ENCODE measurements at regions not wholly inside any gene's neighbourhood (a gene's known extent, or its start where the extent isn't known, plus 50 kb on each side); places are given as distances from the start of the nearest gene placed in this dataset.

DNA sequence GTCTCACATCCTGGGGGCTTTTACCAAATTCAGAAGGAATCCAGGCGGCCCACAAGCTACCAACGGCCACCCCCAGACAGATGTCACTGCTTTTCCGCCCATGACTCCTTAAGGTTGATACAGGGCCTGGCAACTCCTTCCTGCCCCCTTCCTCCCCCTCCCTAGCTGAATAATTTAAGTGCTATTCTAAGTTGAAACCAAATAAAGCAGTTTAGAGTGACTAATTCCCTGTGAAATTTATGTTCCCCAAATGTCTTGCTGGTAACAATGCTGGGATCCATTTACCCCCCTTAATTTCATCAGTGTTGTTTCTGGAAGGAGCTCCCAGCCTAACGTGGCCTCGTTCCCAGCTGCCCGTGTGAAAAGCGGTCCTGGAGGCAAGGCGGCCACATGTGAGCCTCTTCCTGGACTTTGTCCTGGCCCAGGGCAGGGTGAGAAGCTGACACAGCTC is 109.6 kb downstream of the TMEM130 start:
- no peaks in the 10 kb centered on the region for H3K27me3 ChIP-seq (replicated peaks; ENCODE audit: insufficient read depth, low read length)
- H3K9ac ChIP-seq (ENCODE audit: low read length), result no peak overlapping the region
- no peak overlapping the region for H2AFZ ChIP-seq (ENCODE audit: low read length)
- no peaks in the 10 kb centered on the region for H3K4me1 ChIP-seq (ENCODE audit: low read length)
- H4K20me1 ChIP-seq (ENCODE audit: insufficient read depth, low read length), result no peaks in the 10 kb centered on the region
- H3K27ac ChIP-seq (ENCODE audit: low read length), result no peak overlapping the region
- H3K9me3 ChIP-seq (replicated peaks; ENCODE audit: insufficient read depth, low read length), result no peaks in the 10 kb centered on the region
- no peak for DNase-seq
- H3F3A ChIP-seq (ENCODE audit: insufficient read depth, low read length), result no peaks in the 10 kb centered on the region
- H3K79me2 ChIP-seq (ENCODE audit: low read length), result no peaks in the 10 kb centered on the region
- no peak overlapping the region for H3K4me2 ChIP-seq (ENCODE audit: low read depth, low read length)
- no peaks in the 10 kb centered on the region for H3K9me2 ChIP-seq (replicated peaks; ENCODE audit: insufficient read depth, low read length)
- TF ChIP-seq CTCF (IDR thresholded peaks at IDR 0.05; ENCODE audit: low read length) (no peak), EZH2phosphoT487 (IDR thresholded peaks at IDR 0.05; ENCODE audit: low read length) (no peak), EZH2 (optimal IDR thresholded peaks at IDR 0.05; ENCODE audit: low read depth, low read length) (no peak)
- H3K4me3 ChIP-seq (ENCODE audit: low read length), result no peak overlapping the region
- H3K36me3 ChIP-seq (replicated peaks; ENCODE audit: insufficient read depth, low read length), result no peaks in the 10 kb centered on the region

DNA sequence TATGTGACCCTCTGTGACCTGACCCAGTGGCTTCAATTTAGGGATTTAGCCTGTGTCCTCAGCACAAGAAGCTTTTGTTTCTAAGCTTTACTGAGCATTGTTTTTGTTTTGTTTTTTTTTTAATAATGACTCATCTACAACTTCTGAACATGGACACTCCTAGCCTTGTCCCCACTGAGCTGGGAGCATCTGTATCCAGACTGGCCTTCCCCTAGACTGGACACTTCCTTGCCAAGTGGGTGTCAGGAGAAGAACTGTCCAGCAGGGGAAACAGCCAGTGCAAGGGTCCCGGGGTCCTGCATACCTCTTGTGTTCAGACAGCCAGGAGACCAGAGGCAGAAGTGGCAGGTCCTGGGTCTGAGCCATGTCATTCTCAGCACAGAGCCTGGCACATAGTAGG is 108.6 kb downstream of the TMEM130 start:
- TF ChIP-seq EZH2phosphoT487 (IDR thresholded peaks at IDR 0.05; ENCODE audit: low read length) (no peak), CTCF (IDR thresholded peaks at IDR 0.05; ENCODE audit: low read length) (no peak), EZH2 (optimal IDR thresholded peaks at IDR 0.05; ENCODE audit: low read depth, low read length) (no peak)
- no peak overlapping the region for H3K4me2 ChIP-seq (ENCODE audit: low read depth, low read length)
- H4K20me1 ChIP-seq (ENCODE audit: insufficient read depth, low read length), result no peaks in the 10 kb centered on the region
- H2AFZ ChIP-seq (ENCODE audit: low read length), result no peak overlapping the region
- no peak overlapping the region for H3K27ac ChIP-seq (ENCODE audit: low read length)
- no peaks in the 10 kb centered on the region for H3K9me3 ChIP-seq (replicated peaks; ENCODE audit: insufficient read depth, low read length)
- no peaks in the 10 kb centered on the region for H3K79me2 ChIP-seq (ENCODE audit: low read length)
- H3K4me3 ChIP-seq (ENCODE audit: low read length), result no peak overlapping the region
- H3K9me2 ChIP-seq (replicated peaks; ENCODE audit: insufficient read depth, low read length), result no peaks in the 10 kb centered on the region
- H3K9ac ChIP-seq (ENCODE audit: low read length), result no peak overlapping the region
- H3K36me3 ChIP-seq (replicated peaks; ENCODE audit: insufficient read depth, low read length), result no peaks in the 10 kb centered on the region
- DNase-seq, result no peak
- no peaks in the 10 kb centered on the region for H3K4me1 ChIP-seq (ENCODE audit: low read length)
- H3K27me3 ChIP-seq (replicated peaks; ENCODE audit: insufficient read depth, low read length), result no peaks in the 10 kb centered on the region
- H3F3A ChIP-seq (ENCODE audit: insufficient read depth, low read length), result no peaks in the 10 kb centered on the region

DNA sequence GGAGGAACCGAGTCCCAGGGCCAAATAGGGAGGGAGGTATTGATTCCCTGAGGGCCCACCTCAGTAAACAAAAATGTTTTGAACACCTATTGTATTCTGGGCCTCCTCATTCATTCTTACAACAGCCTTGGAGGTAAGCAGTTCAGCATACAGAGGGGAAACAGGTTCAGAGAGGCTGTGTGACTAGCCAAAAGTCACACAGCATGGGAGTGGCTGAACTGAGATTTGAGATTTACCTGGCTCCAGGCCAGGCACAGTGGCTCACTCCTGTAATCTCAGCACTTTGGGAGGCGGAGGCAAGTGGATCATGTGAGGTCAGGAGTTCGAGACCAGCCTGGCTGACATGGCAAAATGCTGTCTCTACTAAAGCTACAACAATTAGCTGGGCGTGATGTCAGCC is 107.2 kb downstream of the TMEM130 start:
- no peak overlapping the region for H2AFZ ChIP-seq (ENCODE audit: low read length)
- H3K9me2 ChIP-seq (replicated peaks; ENCODE audit: insufficient read depth, low read length), result no peaks in the 10 kb centered on the region
- H3K9ac ChIP-seq (ENCODE audit: low read length), result no peak overlapping the region
- H3F3A ChIP-seq (ENCODE audit: insufficient read depth, low read length), result no peaks in the 10 kb centered on the region
- TF ChIP-seq CTCF (IDR thresholded peaks at IDR 0.05; ENCODE audit: low read length) (no peak), EZH2 (optimal IDR thresholded peaks at IDR 0.05; ENCODE audit: low read depth, low read length) (no peak), EZH2phosphoT487 (IDR thresholded peaks at IDR 0.05; ENCODE audit: low read length) (no peak)
- no peaks in the 10 kb centered on the region for H3K36me3 ChIP-seq (replicated peaks; ENCODE audit: insufficient read depth, low read length)
- DNase-seq, result no peak
- no peaks in the 10 kb centered on the region for H4K20me1 ChIP-seq (ENCODE audit: insufficient read depth, low read length)
- no peak overlapping the region for H3K27ac ChIP-seq (ENCODE audit: low read length)
- H3K4me1 ChIP-seq (ENCODE audit: low read length), result no peaks in the 10 kb centered on the region
- H3K79me2 ChIP-seq (ENCODE audit: low read length), result no peaks in the 10 kb centered on the region
- no peaks in the 10 kb centered on the region for H3K9me3 ChIP-seq (replicated peaks; ENCODE audit: insufficient read depth, low read length)
- H3K4me2 ChIP-seq (ENCODE audit: low read depth, low read length), result no peak overlapping the region
- H3K27me3 ChIP-seq (replicated peaks; ENCODE audit: insufficient read depth, low read length), result no peaks in the 10 kb centered on the region
- H3K4me3 ChIP-seq (ENCODE audit: low read length), result no peak overlapping the region

Measured in MM.1S (cell line).